GM18520 (cell line): ENCODE measurements at regions not wholly inside any gene's neighbourhood (a gene's known extent, or its start where the extent isn't known, plus 50 kb on each side); places are given as distances from the start of the nearest gene placed in this dataset.

Source experiments
- ATAC-seq: cut with Tn5 transposase; IDR thresholded peaks from one replicate; pipeline ENCODE4 v1.9.1; 2021; ENCODE audit not compliant: unreplicated experiment

DNA sequence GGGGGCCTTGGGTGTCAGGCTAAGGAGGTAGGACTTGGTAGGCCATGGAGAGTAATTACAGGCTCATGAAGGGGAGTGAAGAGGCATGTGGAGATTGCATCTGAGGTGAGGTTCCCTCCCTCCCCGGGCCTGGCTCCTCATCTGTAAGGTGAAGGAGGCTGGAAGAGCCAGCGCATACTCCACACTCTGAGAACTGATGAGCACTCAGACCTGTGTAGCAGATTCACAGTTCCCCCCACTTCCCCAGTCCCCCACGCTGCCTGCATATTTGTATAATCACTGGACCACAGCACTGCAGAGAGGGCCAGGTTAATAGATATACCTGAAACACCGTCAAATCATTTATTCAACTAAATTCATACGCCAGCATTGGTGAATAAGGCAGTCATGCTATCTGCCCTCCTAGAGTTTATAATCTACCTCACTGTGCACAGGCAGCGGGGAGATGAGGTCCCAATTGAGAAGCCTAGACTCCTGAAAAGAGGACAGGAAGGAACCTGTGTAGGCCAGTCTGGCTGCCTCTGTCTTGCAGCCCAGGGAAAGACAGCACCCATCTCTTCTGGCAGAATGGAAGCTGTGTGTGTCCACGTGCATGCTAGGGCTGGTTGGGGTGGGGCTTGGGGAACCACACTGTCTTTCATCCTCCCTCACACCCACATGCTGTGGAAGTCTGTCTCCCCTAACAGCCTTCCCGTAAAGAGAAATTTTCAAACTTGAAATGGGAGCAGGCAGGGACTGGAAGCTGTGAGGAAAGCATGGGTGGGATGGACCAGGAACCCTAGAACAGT lies 110.6 kb upstream of the ATP1A1 start:
- no peak for ATAC-seq

DNA sequence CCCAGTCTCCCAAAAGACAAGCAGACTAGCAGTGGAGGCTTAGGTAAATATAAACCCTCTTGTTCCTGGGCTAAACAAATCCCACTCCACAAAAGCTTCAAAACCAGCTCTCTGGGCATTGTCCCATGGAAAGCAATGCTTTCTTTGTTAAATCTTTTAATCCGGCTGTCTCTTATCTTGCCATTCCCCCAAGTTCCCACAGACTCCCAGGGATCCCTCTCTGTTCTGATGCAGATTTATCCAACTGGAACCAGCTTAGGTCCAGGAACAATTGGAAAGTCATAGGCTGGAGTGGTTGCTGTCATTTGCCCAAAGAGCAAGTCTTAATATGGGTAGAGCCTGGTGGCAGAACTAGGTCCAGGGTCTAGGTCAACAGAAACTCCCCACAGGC lies 110.1 kb upstream of the ATP1A1 start:
- no peak for ATAC-seq

DNA sequence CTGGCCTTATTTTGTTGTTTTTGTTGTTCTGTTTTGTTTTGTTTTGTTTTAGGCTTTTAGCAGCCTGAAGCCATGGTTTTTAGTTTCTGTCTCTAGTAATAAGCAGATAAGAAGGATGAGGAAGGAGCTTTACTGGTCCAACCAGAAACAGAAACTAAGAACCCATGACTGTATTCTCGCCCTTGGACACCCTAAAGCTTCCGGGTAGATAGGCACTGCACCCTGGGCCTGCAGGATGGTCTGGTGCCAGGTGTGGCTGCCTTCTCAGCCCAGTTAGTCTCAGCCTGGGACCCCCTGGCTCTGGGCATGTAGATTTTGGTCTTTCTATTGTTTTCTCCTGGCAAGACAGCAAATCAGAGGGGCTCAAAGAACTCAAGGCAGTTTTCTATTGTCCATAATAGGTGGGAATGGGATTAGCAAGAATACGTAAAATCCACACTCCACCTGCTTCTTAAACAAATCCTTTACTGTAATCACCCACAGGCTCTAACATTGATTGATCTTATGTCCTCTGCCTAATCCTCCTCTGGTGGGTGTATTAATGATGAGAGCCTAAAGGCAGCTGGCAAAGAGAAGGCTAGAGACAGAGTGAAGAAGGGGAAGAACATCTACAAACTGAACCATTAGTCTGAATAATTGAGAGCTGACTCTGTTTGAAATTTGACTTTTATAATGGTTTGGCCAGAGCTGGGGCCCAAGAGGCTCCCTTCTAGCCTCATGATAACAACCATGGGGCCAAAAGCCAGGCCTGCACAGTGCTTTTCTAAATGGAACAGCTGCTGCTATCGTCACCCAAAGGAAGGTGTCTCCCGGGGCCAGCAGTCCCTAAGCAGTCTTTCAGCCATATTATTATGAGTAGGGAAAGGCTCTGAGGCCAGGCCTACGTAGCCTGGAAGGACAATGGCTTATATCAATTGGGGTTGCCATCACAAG lies 106.8 kb upstream of the ATP1A1 start:
- no peak for ATAC-seq

DNA sequence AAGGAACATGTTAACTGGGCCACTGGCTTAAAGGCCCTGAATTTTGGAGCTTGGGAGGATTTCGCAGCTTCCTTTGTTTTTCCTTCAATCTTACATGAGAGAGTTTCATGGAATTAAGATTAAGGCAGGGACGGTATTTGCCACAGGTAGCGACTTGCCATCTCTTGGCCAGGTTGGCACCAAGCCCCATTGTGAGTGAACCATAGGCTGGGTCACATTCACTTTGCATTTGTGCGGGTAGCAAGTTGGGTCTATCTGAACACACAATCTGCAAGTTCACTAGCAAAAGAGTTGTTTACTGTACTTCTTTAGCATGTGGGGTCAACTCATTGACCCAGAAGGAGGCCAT lies 106.2 kb upstream of the ATP1A1 start:
- no peak for ATAC-seq

DNA sequence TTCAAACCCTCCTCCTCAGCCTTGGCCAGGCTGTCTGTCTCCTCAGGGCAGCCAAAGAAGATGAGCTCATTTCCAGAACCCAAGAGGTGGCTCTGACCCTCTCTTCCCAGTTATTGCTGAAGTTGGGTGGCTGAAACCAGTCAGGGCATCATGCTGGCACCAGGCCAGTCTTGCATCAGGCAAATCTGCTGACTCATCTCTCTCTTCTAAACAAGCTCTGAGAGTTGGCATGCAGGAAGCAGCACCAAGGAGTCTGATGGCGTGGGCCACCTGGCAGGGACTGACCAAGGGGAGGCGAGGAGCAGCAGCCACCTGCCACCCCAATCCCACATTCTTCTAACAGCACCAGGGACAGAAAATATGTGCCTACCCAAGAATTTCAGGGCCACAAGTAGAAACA lies 104.8 kb upstream of the ATP1A1 start:
- no peak for ATAC-seq

DNA sequence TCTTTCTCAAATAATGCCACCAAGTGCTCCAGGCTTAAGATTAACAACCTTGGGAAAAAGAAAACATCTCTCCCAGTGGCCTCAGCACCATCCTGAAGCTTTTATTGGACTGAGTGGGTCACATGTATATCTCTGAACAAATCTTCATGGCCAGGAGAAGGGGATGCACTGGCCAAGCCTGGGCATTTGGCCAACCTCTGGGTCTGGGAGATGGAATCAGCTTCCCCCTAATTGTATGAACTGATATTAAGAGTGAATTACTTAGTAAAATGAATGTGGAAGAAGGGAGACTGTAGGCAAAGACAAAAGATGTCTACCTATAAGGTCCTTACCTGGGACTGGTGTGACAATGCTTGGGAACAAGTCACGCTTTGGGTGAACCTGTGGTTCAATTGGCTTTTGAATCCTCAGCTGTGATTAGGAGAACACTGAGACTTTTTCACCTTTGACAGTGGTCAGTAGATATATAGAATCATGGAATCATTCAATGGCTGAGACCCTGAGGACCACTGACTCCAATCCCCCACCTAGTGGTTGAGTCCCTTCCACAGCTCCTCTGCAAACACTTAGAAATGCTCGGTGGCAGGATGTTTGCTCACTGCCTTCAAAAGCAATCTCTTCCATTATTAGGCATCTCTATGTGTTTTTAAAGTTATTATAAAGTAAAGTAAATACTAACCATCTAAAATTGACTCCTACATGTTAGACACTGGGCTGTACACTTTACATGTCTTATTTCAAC lies 102.6 kb upstream of the ATP1A1 start:
- no peak for ATAC-seq

DNA sequence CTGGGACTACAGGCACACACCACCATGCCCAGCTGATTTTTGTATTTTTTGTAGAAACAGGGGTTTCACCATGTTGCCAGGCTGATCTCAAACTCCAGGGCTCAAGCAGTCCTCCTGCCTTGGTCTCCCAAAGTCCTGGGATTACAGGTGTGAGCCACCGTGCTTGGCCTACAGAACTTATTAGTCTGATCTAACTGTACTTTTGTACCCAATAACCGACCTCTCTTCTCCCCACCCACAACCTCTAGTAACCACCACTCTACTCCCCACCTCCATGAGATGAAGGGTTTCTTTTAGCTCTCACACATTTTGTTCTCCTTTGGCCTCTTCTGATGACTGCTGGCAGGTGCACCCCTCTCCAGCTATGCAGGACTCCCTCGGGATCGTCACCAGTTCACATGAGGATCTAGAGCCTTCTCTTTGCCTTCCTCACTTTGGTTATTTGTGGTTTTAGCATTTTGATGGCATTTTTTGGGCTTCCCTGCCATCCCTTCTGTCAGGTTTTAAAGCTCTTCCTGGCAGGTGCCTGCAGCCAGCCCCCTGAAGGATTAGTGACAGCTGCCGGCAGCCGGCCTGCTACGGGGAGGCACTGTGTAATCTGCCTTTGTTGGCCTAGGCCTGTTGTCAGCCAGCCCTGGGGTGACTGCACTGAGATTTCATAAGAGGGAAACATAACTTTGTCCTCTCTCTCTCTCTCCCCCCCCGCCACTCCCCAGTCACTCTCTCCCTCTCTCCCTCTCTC lies 99.8 kb upstream of the ATP1A1 start:
- ATAC-seq, result no peak

DNA sequence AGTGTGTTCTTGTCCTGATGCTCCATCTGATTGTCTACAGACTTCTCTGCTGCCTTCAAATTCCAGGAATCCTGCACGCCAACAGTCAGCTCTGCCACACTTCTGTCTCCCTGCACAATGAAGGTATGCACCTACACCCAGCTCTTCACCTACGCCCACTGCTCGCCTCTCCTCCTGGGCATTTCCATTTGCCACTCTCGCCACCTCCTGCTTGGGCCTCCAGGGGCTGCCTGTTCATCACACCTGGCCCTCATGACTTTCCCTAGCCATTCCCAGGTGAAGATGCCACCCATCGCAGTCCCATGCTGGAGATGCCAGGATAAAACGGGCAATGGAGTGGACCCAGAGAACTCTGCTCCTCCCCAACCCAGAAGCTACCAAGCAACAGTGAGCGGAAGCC lies 96.5 kb upstream of the ATP1A1 start:
- ATAC-seq, result no peak

DNA sequence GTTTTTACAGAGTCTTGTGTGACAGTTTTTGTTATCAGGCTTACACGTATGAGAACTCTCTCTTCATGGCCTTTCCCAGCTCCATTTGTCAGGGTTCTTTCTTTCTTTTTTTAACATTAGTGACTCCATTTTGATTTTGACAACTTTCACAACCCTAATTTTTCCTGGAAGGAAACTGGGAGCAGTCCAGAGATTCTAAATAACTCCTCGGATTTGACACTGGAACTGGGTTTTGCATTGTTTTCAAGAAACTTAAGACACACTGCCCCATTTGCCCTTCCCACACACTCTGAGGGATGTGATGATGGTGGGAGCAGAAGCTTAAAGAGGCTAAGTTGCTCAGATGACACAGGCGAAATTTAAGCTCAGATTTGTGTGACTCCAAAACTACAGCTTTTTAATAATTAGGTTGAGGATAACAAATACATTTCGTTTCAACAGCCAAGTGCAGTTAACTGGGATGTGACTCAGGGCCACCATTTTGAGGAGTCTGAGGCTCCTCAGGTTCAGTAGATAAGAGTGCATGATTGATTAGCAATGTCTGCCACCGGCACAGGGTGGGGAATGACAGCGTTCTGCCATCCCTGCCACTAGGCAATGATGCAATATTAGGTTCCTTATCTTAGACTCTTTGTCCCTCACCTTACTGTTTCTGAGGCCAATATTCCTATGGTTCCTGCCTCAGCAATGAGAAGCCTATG lies 95.1 kb upstream of the ATP1A1 start:
- ATAC-seq, result no peak

DNA sequence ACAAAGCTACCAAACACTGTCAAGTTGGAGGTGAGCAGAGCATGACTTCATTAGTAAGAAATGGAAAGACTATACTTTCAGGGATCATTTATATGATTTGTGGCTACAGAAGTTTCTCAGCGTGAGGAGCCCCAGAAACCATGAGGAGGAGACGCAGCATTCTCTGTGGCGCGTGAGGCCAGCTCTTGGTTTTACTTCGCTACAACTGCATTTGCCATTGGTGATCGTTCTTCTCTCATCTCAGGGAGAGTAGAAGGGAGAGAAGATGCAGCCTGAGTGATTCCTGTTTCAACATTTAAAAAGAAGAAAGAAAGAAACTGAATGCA lies 94.5 kb upstream of the ATP1A1 start:
- ATAC-seq, result no peak

DNA sequence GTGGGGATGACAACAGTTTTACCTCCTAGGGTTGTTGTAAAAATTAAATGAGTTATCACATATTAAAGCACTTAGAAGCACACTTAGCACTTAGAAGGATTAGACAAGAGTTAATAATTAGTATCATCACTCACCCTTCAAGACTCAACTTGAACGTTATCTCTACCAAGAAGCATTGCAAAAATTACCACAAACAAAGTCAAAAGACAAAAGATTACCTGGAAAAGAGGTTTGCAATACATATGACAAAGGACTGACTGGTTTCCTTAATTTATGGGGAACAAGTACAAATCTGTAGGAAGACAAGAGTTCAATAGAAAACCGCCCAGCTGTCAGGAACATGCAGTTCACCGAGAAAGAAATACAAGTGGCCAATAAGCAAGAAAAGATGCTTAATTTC lies 93.3 kb upstream of the ATP1A1 start:
- no peak for ATAC-seq

DNA sequence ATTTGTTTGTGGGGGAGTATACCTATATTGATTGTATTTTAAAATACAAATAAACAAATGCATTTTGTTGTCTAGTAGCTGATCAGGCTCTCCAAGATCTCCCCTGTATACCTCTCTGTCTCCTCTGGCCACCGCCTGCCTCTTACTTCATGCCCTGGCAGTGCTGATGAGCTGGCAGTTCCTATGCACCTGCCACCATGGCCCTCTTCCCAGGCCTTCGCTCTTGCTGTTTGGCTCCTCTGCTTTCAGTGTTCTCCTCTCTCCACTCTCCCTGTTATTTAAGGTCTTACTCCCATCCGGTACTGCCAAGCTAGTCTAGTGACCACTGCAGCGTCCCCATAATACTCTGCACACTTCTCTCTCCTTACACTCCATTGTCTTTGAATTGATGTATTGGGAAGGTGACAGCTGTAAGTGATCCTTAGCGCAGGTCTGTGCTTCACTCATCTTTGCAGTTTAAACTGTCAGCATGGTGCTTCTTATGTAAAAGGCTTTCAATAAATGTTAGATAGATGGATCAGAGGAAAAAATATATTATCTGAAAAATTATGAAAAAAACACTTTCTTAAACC lies 88.1 kb upstream of the ATP1A1 start:
- no peak for ATAC-seq

DNA sequence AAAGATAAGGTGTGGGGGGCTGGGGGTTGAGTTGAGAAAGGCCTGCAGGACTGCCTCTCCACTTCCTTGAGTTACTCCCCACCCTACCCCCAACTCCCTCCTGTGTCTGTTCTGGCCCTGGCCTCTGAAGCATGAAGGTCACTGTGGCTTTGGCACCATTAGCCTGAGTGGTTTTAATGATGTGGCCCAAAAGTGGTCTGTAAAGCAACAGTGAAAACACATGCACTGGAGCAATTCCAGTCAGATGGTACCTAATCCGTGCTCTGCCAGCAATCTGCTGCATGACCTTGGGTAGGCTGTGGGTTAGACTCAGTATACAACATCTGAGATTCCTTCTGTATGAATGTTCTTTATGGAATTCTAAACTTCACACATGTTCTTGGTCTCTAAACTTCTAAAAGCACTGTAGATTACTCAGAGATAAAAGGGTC lies 86.5 kb upstream of the ATP1A1 start:
- no peak for ATAC-seq

DNA sequence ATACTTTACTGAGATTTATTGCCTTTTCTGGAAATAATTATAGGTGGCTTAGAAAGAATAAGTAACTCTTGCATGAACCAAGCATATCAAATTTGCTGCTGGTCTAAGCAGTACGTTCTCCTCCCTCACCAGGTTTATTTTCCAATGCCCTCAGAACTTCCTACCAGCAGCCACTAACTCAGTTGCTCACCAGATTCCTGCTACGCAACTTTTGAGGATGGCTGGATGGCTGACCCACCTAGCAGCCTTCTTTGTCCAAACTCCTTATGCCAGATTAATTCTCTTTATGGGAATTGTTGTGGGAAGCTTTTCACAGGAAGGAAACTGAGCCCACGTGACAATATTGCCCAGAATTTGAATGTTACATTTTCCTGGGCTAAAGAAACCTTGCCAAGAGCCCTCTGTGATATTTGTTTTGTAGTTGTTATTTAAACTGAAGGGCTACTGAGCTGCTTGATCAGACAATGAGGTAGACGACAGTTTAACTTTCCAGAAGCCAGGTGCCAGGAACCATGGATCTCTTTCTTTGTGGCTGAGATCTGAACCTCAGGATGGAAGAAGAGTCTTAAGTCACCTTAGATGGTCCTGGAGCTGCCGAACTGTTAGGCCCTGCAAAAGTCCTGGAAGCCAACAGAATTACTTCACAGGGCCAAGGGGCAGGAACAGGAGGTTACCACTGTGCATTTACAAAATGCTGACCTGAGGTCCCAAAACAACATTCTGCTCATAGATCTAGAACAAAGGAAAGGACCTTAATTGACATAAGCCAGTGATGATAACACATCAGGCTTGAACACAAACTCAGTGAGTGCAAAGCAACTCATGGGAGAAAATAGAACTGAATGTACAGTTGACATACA lies 85.5 kb upstream of the ATP1A1 start:
- no peak for ATAC-seq

DNA sequence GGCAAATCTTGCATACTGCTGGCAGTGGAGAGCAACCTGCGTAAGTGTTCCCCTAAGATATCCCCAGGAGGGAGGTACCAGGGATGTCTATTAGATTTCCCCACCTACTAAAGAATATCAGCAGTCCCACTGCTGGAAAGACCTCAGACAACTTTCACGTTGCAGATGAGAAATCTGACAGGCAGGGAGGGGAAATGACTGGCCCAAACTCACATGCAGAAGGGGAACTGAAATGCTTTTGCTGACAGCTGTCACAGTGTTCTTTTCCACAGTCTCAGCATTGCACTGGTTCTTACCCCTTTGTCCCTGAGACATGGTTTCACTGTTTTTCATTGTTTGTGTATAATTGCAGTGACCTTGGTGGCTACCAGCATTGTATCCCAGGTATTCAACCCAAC lies 84.8 kb upstream of the ATP1A1 start:
- peak; percentile 81 for ATAC-seq

DNA sequence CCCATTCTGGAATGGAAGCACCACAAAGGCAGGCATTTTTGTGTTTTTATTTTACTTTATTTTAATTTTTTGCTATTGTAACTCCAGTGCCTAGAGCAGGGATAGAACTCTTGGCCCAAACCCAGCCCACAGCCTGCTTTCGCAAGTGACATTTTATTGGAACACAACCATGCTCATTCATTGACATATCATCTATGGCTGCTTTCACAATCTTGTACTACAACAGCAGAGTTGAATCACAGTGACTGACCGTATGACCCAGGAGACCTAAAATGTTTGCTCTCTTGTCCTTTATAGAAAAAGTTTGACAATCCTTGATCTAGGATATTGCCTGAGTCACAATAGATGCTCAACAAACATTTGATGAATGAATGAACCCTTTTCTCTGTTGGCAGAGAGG lies 83.9 kb upstream of the ATP1A1 start:
- no peak for ATAC-seq

DNA sequence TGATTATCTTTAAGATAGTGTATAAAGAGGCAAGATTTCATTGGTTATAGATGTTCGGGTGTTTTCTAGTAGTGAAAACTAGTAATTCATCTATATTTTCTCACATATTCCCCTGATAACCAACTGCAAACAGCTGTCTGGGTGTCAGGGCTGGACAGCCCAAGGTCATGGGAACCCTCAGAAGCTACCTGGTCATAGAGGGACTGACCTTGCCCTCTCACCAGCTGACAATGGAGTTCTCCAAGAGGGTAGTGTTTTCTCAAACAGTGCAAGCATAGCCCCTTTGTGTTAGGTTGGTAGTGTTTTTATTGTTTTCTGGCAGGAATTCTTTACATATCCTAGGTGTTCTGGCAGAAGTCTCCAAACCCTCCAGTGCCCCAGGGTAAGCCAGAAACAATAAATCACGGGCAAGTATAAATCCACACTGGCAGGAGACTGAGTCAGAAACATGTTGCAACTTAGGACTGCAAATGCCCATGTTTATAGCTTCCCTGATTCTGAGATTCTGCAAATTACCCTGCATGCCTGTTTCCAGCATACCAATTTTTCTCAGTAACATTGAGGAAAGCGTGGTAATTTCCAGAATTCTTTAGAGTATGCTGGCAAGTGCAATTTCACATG lies 82.8 kb upstream of the ATP1A1 start:
- no peak for ATAC-seq

DNA sequence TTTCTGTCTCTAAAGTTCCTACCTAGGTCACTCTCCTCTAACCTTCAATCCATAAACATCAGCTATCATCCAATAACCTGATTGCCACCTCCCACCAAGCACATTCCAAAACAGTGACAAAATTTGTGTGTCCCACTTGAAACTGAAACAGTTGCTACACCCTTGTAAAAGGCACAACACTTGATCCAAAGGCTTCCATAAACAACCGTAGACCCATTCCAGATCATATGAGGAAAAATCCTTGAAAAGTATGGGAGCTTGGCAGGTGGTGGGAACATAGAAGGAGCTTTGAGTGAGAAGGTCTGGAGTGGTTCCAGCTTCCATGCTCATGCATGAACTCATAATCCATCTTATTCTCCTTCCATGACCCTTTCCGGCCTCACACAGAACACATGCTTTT lies 82.0 kb upstream of the ATP1A1 start:
- ATAC-seq, result no peak
